Activated T-cell treated with anti-CD3 and anti-CD28 coated beads for 48 hours (primary cell): ENCODE measurements at regions not wholly inside any gene's neighbourhood (a gene's known extent, or its start where the extent isn't known, plus 50 kb on each side); places are given as distances from the start of the nearest gene placed in this dataset.

Source experiments
- DNase-seq: peaks from one replicate; pipeline ENCODE4 v3.0.0-alpha.2; 2020; ENCODE audit warnings: low read depth

- no peak for DNase-seq
Measured at GRCh38 chr11:70872955-70873735, 379.2 kb downstream of the SHANK2 start.

GRCh38 chr11:70873736-70874412 is 378.5 kb downstream of the SHANK2 start:
- no peak for DNase-seq

- DNase-seq = no peak
Measured at GRCh38 chr11:70876685-70877084, 375.7 kb downstream of the SHANK2 start.

- no peak for DNase-seq
Measured at GRCh38 chr11:70877151-70877550, 375.2 kb downstream of the SHANK2 start.

GRCh38 chr11:70878366-70878765 is 374.0 kb downstream of the SHANK2 start:
- no peak for DNase-seq

GRCh38 chr11:70879601-70880285 is 372.6 kb downstream of the SHANK2 start:
- DNase-seq = no peak

GRCh38 chr11:70880416-70880815 is 372.0 kb downstream of the SHANK2 start:
- DNase-seq = no peak

GRCh38 chr11:70881948-70882715 is 370.2 kb downstream of the SHANK2 start:
- no peak for DNase-seq

GRCh38 chr11:70882716-70883085 is 369.7 kb downstream of the SHANK2 start:
- DNase-seq = no peak

GRCh38 chr11:70883323-70883940 is 368.9 kb downstream of the SHANK2 start:
- no peak for DNase-seq

GRCh38 chr11:70883973-70884623 is 368.3 kb downstream of the SHANK2 start:
- DNase-seq = no peak

- DNase-seq = no peak
Measured at GRCh38 chr11:70885281-70886231, 366.8 kb downstream of the SHANK2 start.

GRCh38 chr11:70886256-70886655 is 366.1 kb downstream of the SHANK2 start:
- DNase-seq = no peak

- no peak for DNase-seq
Measured at GRCh38 chr11:70886676-70887541, 365.5 kb downstream of the SHANK2 start.

GRCh38 chr11:70887542-70887827 is 364.9 kb downstream of the SHANK2 start:
- DNase-seq = no peak

GRCh38 chr11:70888061-70888460 is 364.3 kb downstream of the SHANK2 start:
- no peak for DNase-seq

- no peak for DNase-seq
Measured at GRCh38 chr11:70889411-70889810, 363.0 kb downstream of the SHANK2 start.

GRCh38 chr11:70891844-70892380 is 360.5 kb downstream of the SHANK2 start:
- DNase-seq = no peak

- DNase-seq = no peak
Measured at GRCh38 chr11:70892889-70893288, 359.5 kb downstream of the SHANK2 start.
